Smooth muscle cell (in vitro differentiated cells): ENCODE measurements at regions not wholly inside any gene's neighbourhood (a gene's known extent, or its start where the extent isn't known, plus 50 kb on each side); places are given as distances from the start of the nearest gene placed in this dataset.

ENCODE experiments used
- DNase-seq: peaks from one replicate; lab custom pipeline; 2025; ENCODE audit not compliant: unreplicated experiment; lab: John Stamatoyannopoulos, UW
- H2AFZ ChIP-seq: fragments of 200-600 bp; sonication (generic); 2 replicates; pipeline ENCODE4 v1.6.0; 2016; ENCODE audit warnings: antibody characterized with exemption, low read depth, mild to moderate bottlenecking
- H3F3A ChIP-seq: fragments of 200-600 bp; sonication (generic); 2 replicates; pipeline ENCODE4 v1.6.0; 2017; ENCODE audit warnings: antibody characterized with exemption, low read depth
- H3K27ac ChIP-seq: fragments of 200-600 bp; sonication (generic); 2 replicates; pipeline ENCODE4 v1.5.1; 2016; ENCODE audit warnings: low read depth, mild to moderate bottlenecking
- H3K27me3 ChIP-seq: fragments of 200-600 bp; sonication (generic); 2 replicates; pipeline ENCODE4 v1.6.1; 2016; ENCODE audit warnings: low read depth, mild to moderate bottlenecking
- H3K36me3 ChIP-seq: fragments of 200-600 bp; sonication (generic); 2 replicates; pipeline ENCODE4 v1.5.1; 2016; ENCODE audit warnings: low read depth
- H3K4me1 ChIP-seq: fragments of 200-600 bp; sonication (generic); 2 replicates; pipeline ENCODE4 v1.5.1; 2016; ENCODE audit warnings: low read depth
- H3K4me2 ChIP-seq: fragments of 200-600 bp; sonication (generic); 2 replicates; pipeline ENCODE4 v1.6.0; 2016; ENCODE audit warnings: mild to moderate bottlenecking
- H3K4me3 ChIP-seq: fragments of 200-600 bp; sonication (generic); 2 replicates; pipeline ENCODE4 v1.5.1; 2016; ENCODE audit warnings: mild to moderate bottlenecking
- H3K79me2 ChIP-seq: fragments of 200-600 bp; sonication (generic); 2 replicates; pipeline ENCODE4 v1.6.0; 2016; ENCODE audit warnings: low read depth, mild to moderate bottlenecking
- H3K9ac ChIP-seq: fragments of 200-600 bp; sonication (generic); 2 replicates; pipeline ENCODE4 v1.6.0; 2016; ENCODE audit warnings: low read depth
- H3K9me3 ChIP-seq: fragments of 200-600 bp; sonication (generic); replicated peaks from 2 replicates; pipeline ENCODE4 v1.5.1; 2016; ENCODE audit warnings: low read depth
- H4K20me1 ChIP-seq: fragments of 200-600 bp; sonication (generic); 2 replicates; pipeline ENCODE4 v1.6.0; 2016; ENCODE audit warnings: low read depth
- WGBS: methylation state at CpG from one replicate; pipeline ENCODE4 v1.1.7; 2016; ENCODE audit warnings: low lambda C conversion rate; 5-methylcytosine and 5-hydroxymethylcytosine counted together
- TF ChIP-seq, protein P1 (sequence below): fragments of 200-600 bp; sonication (generic); IDR thresholded peaks from 2 replicates; pipeline ENCODE4 v1.5.1; 2017; ENCODE audit warnings: borderline replicate concordance, mild to moderate bottlenecking, antibody characterized with exemption; ENCODE audit not compliant: insufficient read depth, poor library complexity, severe bottlenecking

DNA sequence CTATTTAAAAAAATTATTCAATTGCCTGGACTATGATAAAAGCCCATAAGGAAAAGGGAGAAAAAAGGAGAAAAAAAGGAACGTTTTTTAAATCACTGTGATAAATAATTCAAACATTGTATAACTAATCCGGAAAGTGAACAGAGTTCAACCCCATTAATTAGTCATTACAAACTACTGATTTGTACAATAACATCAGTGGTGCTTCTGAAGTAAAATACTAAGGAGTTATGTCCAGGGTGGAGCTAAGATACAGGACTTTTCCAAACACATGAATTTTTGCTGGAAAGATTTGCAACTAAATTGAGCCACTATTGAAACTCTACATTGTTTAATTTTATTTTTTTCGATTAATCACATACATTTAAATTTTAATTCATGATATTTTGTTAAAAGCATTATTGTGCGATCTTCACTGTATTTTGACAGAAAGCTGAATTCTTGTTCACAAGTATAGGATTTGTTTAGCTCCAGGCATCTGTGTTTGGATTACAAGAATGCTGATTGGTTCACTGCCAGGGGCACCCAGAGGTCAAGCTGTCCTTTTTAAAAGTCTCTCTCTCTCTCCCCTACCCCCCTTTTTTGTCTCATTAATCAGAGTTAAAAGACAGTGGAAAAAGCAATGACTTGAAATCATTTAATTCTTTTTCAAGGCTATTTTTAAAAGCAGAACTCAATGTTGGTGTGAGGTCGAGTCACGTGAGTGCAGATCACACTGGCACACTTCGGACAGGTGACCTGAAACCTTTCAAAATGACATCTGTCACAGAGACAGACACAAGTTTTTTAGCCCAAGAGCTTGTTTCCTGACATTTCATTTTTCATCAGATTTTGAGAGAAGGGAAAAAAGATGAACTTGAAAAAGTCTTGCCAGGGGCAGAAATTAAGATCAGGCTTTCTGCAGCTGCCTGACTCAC, 387.3 kb downstream of the NR2F1-AS1 start:
- Histone ChIP-seq H3K36me3 (no peaks in the 10 kb centered on the region), H3K79me2 (no peaks in the 10 kb centered on the region), H3K9ac (peak overlapping the region; percentile 76), H3K9me3 (no peaks in the 10 kb centered on the region), H3K4me3 (no peak overlapping the region), H3K4me1 (peaks cover 27% of the 10 kb centered on the region), H3F3A (peaks cover 25% of the 10 kb centered on the region), H4K20me1 (no peaks in the 10 kb centered on the region), H2AFZ (peak overlapping the region; percentile 31), H3K27ac (peak overlapping the region; percentile 93), H3K27me3 (no peaks in the 10 kb centered on the region), H3K4me2 (peak overlapping the region; percentile 47)
- 63% methylated on average over 7 of the region's 7 CpGs for WGBS
- TF ChIP-seq, protein P1, sequence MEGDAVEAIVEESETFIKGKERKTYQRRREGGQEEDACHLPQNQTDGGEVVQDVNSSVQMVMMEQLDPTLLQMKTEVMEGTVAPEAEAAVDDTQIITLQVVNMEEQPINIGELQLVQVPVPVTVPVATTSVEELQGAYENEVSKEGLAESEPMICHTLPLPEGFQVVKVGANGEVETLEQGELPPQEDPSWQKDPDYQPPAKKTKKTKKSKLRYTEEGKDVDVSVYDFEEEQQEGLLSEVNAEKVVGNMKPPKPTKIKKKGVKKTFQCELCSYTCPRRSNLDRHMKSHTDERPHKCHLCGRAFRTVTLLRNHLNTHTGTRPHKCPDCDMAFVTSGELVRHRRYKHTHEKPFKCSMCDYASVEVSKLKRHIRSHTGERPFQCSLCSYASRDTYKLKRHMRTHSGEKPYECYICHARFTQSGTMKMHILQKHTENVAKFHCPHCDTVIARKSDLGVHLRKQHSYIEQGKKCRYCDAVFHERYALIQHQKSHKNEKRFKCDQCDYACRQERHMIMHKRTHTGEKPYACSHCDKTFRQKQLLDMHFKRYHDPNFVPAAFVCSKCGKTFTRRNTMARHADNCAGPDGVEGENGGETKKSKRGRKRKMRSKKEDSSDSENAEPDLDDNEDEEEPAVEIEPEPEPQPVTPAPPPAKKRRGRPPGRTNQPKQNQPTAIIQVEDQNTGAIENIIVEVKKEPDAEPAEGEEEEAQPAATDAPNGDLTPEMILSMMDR, result no peak
- no peak for DNase-seq

DNA sequence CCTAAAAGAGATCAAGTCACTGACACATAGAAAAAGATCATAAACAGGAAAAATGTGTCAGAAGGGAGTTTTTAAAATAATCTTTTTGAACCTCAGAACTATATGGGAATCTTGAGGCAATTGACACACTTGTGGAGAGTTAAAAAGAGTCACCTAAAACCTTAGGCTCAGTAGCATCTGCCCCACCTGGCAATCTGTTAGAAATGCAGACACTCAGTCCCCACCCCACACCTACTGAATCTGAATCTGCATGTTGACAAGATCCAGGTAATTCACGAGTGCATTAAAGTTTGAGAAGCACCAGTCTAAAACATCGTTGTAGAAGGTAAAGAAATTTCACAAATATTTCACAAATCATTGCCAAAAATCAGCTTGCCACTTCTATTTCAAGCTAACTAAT, 388.3 kb downstream of the NR2F1-AS1 start:
- Histone ChIP-seq H3K4me1 (peaks cover 27% of the 10 kb centered on the region), H3K9ac (peak overlapping the region; percentile 76), H3K4me2 (peak overlapping the region; percentile 47)

DNA sequence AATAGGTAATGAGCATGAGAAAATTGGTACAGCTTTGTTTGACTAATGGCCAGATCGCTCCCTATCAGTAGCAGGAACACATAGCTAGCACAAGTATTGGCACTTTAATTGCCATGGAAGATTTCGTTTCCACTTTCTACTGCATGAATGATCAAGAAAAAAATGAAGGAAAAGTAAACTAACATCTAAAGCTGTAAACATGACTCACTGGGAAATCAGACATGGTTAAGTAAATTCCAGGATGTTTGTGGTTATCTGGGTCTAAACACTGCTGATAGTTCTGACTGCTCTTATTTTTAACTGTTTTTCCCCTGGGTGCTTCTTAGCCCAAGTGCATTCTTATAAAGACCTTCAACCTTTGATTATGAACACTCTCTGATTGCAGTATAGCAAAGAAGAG, 388.9 kb downstream of the NR2F1-AS1 start:
- peaks cover 25% of the 10 kb centered on the region for H3F3A ChIP-seq
- no peaks in the 10 kb centered on the region for H3K36me3 ChIP-seq
- H3K4me3 ChIP-seq, result no peak overlapping the region
- TF ChIP-seq, protein P1, result no peak
- 4% methylated on average over 2 of the region's 2 CpGs for WGBS
- H3K27ac ChIP-seq, result peak overlapping the region; percentile 93
- peaks cover 27% of the 10 kb centered on the region for H3K4me1 ChIP-seq
- H2AFZ ChIP-seq, result no peak overlapping the region
- H3K79me2 ChIP-seq, result no peaks in the 10 kb centered on the region
- no peaks in the 10 kb centered on the region for H3K27me3 ChIP-seq
- peak overlapping the region; percentile 76 for H3K9ac ChIP-seq
- H3K4me2 ChIP-seq, result peak overlapping the region; percentile 69
- DNase-seq, result no peak
- H3K9me3 ChIP-seq, result no peaks in the 10 kb centered on the region
- no peaks in the 10 kb centered on the region for H4K20me1 ChIP-seq

More for the DNA sequence above, 388.3 kb downstream of the NR2F1-AS1 start:
- Histone ChIP-seq H3K36me3 (no peaks in the 10 kb centered on the region), H2AFZ (peak overlapping the region; percentile 29), H3K79me2 (no peaks in the 10 kb centered on the region), H3K9me3 (no peaks in the 10 kb centered on the region), H4K20me1 (no peaks in the 10 kb centered on the region), H3K27ac (peak overlapping the region; percentile 93), H3K4me3 (no peak overlapping the region), H3K27me3 (no peaks in the 10 kb centered on the region), H3F3A (peaks cover 25% of the 10 kb centered on the region)
- WGBS, result 58% methylated on average over 2 of the region's 2 CpGs
- TF ChIP-seq, protein P1, result no peak
- DNase-seq, result no peak
